Astrocyte (in vitro differentiated cells and primary cell): ENCODE measurements at regions not wholly inside any gene's neighbourhood (a gene's known extent, or its start where the extent isn't known, plus 50 kb on each side); places are given as distances from the start of the nearest gene placed in this dataset.
"Not testable (repeated sequence)": the region's sequence is repeated elsewhere in the genome, so short reads cannot be mapped to it uniquely, and the experiment has no call there.

Source experiments
- EZH2 ChIP-seq: IDR thresholded peaks from 2 replicates; pipeline ENCODE4 v1.6.1; 2012; ENCODE audit warnings: mild to moderate bottlenecking, low read length, inconsistent platforms; ENCODE audit not compliant: insufficient read depth
- TF ChIP-seq, protein P1 (sequence below): IDR thresholded peaks from 2 replicates; pipeline ENCODE4 v1.5.1; 2011; ENCODE audit warnings: low read depth, mild to moderate bottlenecking, inconsistent platforms, low read length, moderate library complexity; ENCODE audit not compliant: insufficient read depth

DNA sequence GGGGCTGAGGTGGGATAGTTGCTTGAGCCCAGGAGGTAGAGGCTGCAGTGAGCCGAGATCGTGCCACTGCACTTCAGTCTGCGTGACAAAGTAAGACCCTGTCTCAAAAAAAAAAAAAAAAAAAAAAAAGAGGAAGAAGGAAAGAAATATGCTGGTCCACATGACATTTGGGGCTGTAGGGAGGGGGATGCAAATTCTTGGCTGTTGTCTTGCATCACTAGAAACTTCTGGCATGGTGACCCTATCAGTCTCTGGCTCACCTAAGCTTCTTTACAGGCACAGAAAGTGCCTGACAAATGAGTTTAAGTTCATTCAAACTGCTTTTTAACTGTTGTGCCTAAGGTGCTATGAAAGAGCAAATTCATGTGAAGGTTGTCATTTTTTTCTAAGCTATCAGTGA lies 93.5 kb downstream of the NBPF8 start:
- TF ChIP-seq, protein P1, sequence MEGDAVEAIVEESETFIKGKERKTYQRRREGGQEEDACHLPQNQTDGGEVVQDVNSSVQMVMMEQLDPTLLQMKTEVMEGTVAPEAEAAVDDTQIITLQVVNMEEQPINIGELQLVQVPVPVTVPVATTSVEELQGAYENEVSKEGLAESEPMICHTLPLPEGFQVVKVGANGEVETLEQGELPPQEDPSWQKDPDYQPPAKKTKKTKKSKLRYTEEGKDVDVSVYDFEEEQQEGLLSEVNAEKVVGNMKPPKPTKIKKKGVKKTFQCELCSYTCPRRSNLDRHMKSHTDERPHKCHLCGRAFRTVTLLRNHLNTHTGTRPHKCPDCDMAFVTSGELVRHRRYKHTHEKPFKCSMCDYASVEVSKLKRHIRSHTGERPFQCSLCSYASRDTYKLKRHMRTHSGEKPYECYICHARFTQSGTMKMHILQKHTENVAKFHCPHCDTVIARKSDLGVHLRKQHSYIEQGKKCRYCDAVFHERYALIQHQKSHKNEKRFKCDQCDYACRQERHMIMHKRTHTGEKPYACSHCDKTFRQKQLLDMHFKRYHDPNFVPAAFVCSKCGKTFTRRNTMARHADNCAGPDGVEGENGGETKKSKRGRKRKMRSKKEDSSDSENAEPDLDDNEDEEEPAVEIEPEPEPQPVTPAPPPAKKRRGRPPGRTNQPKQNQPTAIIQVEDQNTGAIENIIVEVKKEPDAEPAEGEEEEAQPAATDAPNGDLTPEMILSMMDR, result not testable (repeated sequence)
- not testable (repeated sequence) for TF ChIP-seq EZH2
